Anterior cingulate cortex (tissue), 58 donors: ENCODE measurements at regions not wholly inside any gene's neighbourhood (a gene's known extent, or its start where the extent isn't known, plus 50 kb on each side); places are given as distances from the start of the nearest gene placed in this dataset.

Experiments
- DNase-seq, 58 donors: peaks; one replicate each; lab custom pipeline; 2025; lab: John Stamatoyannopoulos, UW

DNA sequence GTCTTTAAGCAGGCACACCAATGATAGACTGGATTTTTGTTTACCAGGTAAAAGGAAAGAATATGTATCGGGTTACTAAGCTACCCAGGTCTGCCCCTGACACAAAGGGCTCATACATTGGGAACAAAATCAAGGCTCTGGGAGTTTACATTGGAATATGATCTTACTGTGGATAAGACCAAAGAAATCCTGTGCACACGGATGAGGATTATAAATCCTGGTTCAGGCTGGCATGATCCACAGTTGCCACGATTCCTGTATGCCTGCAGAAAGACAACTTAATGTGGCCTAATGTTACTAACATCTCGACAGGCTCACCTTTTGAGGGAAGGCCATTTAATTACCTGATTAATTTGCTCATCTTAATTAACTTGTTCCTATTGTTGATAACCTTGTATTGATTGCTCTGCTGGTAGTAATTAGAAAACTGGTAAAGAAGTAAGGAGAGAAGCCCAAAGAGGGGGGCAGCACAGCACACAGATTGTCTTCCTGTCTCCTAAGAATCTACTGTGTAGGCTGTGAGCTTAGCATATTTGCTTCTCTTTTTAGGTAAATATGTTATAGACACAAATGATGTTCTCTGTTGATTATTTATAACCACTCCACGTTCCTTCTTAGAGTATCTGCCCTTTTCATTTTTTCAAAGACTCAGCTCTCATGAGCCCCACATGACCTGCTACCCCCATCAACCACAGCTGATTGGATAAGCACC lies 51.0 kb upstream of the TOX3 start:
- DNase-seq, result no peak

DNA sequence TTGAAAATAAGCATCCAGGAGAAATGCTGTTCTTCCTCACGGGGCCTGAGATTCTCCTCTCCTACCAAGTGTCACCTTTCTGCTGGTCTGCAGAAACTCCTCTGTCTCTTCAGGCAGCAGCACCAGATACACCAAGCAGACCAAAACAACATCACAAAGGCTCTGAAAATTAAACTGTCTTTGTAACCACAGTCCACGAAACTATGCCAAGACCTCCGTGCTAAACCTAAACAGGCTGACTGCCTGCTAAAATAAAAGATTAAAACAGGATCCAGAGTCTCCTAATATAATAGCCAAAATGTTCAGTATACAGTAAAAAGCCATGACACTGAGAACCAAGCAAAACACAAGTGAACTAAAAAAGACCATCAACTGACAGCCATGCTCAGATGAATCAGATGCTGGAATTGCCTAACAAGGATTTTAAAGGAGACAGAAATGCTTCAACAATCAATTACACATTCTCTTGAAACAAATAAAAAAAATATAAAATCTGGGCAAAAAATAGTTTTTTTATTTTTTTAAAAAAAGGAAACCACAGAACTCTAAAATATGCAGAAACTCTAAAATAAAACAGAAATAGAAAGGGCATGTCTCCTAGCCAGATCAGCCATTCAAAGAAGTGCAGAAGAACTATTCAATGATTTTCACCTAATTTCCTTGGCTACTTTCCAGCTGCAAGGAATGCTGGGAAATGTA lies 50.3 kb upstream of the TOX3 start:
- DNase-seq, result no peak
